Fibroblast of skin of scalp (primary cell): ENCODE measurements at regions not wholly inside any gene's neighbourhood (a gene's known extent, or its start where the extent isn't known, plus 50 kb on each side); places are given as distances from the start of the nearest gene placed in this dataset.

Experiments used
- DNase-seq: peaks from one replicate; pipeline ENCODE4 v3.0.0-alpha.2; 2013

DNA sequence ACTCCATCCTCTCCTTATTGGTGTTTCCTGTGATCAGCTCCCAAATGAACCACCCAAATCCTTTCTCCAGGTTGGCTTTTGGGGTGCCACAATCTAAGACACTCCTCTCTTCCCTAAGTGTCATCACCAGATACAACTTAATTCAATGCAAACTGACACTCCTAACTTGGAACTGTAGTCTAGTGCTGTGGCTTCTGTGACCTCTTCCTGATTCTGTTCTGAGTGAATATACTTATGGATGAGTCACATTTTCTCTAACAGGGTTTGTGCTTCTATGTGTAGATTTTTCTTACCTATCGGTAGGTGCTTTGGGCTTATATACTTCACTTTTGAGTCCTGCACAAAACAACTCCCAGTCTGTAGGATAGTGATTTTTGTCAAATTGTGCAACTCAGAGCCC lies 141.3 kb upstream of the MAOA start:
- no peak for DNase-seq

DNA sequence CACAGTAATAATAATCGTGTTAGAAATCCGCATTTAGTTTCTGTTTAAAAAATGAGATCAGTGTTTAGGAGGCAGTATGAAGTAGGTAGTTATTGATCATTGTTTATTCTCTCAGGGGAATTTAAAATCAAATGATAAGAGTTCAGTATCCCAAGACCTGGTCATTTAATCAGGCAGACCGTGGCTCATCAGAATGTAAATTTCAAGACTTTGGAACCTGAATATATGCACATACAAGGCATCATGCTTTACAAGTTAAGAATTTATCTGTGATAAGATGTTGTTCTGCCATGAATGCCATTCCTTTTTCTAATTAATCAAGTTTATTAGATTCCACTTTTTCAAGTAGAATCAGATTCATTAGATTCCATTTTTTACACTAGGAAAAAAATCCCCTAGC lies 133.5 kb upstream of the MAOA start:
- no peak for DNase-seq

DNA sequence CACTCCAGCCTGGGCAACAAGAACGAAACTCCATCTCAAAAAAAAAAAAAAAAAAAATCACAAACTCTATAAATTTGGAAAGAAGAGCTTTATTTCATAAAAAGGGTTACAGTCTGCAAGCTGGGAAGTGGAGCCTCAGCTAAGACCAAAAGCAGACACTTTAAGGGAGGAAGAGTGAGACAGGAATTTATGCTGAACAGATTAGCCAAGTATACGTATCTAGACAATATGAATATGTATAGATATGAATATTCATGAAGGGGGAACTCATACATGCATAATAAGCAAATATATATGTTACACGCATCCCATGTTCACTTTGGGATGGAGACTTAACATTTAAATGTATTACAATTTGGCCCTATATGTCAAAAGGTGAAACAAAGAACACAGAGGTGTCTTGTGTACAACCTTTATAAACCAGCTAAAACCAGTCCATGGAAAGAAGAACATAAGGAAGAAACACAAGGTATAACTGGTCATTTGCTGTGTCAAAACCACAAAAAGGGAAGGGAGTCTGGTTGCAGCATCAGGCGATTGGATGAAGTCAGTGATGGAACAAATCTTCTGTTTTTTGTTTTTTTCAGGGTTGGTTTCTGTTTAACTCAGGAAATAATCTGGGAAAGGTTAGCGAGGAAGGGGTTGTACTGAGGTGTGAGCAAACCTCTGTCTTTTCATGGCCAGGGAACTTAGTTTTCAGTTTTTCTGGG lies 130.0 kb upstream of the MAOA start:
- no peak for DNase-seq

DNA sequence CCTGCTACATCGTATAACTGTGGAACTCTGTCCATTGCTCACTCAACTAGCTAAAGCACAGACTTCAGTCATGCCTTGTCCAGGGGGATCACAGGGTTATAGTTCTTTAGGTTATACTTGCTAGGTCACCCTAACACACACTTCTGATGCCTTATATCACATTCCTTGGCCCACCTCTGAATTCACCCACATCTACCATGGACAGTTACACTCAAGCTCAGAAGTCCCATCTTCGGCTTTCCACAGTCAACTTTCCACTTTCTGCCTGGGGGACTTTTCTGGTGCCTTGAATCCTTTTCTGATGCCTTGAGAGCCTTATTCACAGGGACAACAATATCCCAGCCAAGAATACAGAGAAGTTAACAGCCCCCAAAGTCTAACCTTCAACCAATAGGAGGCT lies 129.2 kb upstream of the MAOA start:
- no peak for DNase-seq

DNA sequence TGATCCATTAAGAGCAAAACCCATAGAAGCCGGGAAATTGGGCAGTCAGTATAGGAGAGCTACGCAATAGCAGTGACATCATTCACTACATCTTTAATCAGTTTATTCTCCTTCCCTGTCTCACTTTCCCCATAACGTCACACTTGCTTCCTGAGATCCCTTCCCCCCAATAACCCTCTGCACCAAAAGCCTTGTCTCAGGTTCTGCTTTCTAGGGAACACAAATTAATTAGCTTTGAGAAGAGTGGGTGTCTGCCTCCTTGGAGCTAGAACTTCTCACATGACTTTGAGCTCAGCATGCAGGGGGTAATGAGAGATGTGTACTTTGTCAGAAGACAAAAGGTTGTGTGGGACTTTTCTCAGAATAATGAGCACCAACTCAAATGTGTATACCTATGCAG lies 128.3 kb upstream of the MAOA start:
- DNase-seq: no peak

DNA sequence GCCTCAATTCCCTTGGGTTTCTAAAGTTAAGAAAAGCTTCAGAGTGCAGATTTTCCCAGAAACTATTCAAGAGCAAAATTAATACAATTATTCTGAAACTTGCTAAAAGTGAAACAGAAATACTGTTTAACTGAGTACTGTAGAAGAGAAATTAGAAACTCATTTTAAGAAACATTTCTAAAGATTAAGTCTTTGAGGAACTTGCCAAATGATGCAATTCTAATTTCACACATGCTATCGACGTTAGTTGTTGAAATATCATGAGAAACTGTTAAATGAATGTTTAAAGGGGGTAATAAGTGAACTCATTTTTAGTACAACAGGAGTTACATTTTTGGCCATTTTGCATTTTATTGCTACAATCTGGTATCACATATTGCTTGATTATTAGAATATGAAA lies 125.3 kb upstream of the MAOA start:
- DNase-seq: no peak

DNA sequence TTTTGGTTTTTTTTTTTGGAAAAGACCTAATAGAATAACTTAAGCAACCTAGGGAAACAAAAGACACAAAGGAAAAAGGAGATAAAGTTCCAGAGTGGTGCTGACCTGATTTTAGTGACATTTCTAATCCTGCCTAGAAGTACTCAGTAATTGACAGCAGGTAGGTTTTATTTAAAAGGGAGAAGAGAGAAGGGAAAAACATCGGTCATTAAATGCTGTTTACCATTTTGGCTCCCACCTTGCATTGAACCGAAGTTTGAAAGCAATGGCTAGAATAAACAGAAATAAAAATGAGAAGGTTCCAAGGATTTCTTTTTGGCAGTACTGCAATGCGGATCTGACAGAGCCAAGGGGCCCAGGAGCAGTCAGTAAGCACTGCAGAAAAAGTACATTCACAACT lies 115.8 kb upstream of the MAOA start:
- DNase-seq: no peak

DNA sequence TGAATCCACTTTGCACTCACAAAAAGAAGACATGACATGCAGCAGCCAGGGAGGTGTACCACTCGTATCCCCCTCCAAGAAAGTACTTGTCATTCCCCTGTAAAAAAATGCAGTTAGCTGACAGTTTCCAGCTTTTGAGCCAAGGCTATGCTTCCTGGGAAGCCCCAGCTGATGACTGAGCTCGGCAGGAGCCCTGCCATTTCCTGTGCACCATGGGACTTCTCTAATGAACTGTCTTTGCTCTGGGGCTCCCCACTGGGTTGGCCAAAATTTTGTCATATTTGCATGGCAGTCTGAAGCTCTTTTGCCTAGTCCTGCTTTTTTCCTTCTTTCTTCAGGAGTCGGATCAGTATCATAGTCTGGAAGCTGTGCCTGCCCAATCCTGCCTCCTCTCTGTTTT lies 104.5 kb upstream of the MAOA start:
- peak; percentile 42 for DNase-seq

DNA sequence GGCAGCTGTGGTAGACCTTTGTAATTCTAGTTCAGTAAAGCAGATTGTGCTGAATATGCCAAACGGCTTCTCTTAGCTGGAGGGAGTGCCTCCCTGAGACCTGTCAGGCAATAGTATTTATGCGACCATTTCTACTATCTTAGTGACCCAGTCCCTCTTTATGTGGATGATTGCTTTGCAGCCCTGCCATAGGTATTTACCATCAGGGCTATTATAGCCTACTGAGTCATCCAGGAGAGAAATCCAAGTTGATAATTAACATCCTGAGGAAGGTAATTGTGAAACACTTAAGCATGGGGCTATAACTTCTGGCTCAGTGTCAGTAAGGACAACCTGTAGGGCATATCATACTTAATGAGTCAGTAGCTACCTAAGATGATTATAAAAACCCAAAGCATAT lies 103.9 kb upstream of the MAOA start:
- no peak for DNase-seq

DNA sequence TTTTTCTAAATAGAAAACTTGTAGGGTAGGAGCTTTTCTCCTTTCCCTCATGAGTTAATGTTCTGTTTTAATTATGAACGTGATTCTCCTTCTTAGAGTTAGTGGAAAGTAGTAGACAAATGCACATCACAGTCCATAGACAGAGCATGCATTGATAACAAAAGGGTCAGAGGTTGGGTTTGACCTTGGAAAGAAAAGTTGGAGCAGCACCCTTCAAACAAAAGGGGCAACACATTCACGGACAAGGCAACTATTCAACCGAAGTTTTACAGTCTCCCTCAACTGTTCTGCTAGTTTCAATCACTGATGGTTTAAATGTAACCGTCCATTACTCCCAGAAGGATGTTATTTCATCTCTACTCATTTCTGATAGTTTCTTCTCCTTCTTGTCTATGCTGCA lies 103.4 kb upstream of the MAOA start:
- no peak for DNase-seq

DNA sequence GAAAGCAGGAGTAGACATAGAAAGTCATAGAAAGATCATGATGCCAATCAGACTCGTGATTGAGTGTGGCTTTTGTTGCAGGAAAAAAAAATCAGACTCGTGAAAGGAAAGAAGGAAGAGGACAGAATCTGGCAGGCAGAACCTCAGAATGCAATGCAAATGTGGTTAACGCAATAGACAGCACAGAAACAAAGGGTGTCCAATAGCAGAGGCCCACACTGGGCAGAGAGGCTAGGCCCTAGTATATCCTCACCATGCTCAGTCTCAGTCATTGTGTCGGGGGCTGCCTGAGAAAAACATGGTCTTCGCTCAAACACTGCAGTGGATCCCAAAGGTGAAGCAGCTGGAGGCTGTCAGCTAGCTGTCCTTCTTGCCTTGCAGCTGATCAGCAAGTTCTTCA lies 102.8 kb upstream of the MAOA start:
- DNase-seq: no peak

DNA sequence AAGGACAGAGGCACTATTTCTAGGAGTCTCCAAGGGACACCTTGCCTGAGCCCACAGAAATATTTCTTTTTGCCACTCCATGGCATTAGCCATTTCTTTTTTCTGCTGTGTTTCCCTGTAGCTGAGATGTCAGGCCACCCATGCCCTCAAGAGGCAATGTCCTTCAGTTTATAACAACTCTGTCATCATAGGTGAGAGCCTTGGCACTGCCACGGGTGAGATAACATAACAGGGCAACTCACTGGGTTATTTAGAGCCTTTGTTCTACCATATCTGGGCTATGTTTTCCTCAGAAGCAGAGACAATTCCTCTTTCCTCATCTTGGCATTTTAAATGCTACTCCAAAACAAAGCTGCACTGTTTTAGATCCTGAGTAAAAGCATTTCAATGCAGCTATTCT lies 99.9 kb upstream of the MAOA start:
- no peak for DNase-seq

DNA sequence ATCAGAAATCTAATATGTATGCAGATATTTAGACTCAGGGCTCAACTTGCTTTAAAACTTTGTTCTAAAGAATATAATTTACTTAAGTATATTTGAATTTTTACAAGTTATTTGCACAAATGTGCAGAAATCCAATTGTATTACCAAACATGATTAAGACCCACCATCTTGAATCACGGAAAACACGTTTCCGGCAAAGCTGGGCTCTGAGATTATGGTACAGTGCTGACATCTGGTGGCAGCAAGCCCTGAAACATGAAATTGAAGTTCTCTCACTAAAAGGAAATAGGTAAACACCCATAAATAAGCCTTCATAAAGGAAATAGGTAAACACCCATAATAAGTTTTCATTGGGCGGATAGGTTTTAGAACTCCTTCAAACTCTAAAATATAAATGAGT lies 98.3 kb upstream of the MAOA start:
- peak; percentile 46 for DNase-seq

DNA sequence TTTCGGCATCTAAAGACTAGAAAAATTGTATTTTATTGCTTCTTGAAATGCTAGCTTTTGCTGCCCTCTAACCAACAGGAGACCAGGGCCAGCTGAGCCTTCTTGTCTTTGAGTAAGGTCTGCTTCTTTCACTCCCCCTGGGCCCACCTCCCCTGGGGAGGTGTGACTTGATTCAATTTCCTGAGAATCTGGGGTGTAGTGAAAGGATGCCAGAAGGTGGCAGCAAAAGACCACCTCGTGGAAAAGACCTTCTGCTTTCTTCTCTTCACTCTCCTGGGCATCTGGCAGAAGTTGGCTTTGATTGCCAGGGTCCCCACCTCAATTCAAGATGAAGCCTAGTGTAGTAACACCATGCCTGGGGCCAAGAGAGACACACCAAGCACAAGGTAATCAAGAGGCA lies 96.5 kb upstream of the MAOA start:
- peak; percentile 44 for DNase-seq

DNA sequence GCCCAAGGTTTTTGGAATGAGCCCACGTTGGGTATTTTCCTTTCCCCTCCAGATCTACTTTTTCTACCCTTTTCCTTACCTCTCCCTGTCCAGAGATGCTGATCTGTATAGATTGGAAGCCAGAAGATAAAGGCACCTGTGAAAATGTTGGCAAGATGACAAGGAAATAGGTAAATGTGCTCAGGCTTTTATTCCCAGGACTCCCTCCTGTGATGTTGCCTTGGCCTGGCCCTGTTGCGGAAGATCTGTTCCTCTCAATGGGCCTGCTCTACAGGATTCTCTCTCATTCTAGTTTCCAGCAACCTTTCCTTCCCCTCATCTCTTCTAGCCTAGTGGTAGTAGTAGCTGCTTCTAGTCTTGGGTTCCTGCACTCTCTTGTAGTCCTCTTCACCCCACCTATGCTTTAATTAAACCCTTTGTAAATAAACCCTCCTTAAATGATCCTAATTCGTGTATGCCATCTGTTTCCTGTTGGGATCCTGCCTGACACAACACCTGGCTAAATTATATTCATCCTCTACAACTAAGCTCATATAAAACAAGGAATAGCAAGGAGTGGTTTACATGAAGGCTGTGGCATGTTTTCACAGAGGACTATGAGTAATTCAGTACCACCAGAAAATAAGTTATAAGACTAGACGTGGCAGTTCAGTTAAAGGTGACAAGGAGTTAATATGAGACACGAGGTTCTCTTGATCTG lies 95.7 kb upstream of the MAOA start:
- no peak for DNase-seq

DNA sequence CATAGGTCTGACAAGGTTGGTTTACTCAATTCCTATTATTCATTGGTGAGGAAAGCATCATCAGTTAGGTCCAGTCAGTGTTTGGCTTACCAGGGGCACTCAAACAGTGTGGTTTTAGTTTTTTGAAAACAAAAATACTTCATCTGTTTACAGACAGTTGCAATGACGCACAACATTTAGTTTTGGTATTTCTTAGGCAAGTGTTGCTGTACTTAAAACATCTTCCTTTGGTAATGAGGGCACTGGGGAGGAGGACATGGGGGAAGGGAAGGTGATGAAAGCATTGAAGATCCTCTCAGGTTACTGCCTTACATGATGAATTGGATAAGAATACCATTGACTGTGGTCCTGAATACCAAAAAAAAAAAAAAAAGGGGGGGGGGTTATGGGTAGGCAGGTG lies 93.7 kb upstream of the MAOA start:
- DNase-seq: no peak

DNA sequence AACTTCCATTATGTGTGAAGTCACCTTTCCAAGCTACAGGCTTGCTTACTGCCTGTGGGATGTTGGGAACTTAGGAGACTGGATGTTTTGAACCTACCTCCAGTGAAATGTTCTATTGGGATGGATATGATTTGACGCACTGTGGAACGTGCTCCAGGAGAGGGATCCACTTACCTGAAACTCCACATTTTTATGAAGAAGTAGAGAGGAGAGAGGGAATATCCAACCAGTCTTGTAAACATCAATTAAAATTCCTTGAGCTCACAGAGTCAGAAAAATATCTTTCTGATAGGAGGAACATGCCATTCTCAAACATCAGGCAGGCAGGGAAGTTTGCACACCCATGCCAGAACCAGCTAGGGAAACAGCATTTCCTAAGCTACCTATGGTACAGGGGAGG lies 91.1 kb upstream of the MAOA start:
- no peak for DNase-seq

DNA sequence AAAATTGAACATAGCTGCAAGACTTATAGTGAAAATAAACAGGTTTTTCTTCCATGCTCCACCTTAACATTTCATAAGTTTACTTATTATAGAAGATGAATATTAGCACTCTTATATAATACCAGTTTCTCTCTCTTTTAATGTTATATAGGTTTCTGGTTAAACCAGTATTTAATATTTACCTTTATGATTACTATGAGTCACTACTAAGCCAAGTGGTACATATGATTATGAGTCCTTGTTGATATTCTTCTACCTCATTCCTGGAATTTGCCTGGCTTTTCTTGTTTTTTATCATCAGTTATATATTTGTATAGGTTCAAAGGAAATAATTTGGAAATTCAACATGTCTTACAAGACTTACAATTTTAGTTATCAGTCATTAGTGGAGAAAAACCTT lies 89.9 kb upstream of the MAOA start:
- DNase-seq: no peak

DNA sequence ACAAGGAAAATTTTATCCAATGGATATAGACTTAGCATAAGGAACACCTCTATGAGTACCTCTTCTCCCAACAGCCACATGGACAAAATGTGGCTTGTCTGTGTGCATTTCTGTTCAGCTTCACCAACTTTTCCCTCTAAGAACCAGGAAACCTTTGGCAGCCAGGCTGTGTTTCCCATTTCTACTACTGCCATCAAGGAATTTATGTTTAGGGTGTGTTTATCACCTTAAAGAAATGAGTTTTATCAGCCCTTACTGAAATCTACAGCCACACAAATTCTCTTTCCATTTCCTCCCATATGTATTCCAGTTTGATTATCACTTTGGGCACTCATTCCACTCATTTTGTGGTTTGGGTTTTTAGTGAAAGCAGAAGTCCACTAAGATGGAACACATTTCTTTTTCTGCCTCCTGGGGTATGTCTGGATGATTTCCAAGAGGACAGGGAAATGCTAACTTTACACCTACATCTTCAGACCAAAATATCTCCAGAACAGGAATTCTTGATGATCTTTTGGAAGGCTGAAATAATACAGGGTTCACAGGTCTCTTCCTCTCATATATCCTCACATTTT lies 82.6 kb upstream of the MAOA start:
- peak; percentile 1 for DNase-seq

DNA sequence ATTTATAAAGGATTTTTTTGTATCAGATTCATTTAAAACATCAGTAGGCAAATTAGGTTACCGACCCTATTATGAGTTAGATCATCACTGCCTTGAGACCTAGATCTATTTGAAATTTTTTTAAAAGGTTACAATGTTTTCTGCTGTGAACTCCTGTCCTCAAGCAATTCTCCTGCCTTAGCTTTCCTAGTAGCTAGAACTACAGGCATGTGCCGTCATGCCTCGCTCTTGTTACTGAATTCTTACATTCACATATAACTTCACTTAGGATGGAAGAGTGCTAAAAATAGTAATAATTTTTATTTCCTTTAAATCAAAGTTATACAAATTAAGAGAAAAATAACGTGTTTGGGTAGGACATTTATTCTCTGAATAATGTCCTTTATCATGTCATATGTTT lies 75.5 kb upstream of the MAOA start:
- DNase-seq: no peak

DNA sequence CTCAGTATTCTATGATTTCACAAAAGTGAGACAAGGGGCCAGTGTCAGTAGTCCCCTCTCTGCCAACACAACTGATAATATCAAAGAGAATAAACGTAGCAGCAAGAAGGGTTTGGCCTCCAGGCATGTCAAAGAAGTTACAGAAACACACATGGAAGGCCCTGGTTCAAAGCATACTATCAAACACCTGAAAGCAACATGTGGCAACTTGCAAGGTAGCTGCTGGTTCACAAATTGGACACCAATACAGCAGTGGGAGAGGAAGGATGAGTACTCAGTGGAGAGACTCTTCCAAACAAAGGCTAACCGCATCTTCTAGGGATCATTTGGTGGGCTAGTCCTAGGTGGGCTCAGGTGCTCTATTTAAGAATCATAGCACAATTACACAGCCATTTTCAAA lies 74.9 kb upstream of the MAOA start:
- no peak for DNase-seq

DNA sequence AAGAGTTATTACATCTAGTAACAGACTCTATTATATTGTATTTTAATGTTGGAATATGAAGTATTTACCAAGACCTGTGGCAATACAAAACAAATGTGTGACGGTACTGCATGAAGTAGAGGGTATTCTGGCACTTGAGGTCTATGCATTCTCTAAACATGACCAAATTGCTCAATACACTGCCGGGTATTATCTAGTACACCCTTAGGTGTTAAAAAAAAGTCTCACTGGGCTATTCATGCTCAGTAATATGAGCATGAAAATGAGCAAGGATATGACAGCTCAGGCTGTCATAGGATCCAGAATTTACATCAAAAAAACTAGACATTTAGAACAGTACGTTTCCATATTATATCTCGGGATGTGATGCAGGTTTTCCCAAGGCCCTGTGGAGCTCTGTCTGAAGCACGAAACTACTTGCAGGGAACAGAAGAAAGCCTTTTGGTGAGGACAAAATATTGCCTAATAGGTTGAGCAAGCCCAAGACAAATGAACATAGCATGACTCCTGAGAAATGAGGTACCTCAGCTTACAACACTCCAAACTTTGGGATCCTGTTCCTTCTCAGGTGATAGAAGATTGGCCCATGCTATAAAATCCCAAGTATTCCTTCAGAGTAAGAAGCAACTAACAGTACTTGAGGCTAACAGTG lies 74.1 kb upstream of the MAOA start:
- no peak for DNase-seq

DNA sequence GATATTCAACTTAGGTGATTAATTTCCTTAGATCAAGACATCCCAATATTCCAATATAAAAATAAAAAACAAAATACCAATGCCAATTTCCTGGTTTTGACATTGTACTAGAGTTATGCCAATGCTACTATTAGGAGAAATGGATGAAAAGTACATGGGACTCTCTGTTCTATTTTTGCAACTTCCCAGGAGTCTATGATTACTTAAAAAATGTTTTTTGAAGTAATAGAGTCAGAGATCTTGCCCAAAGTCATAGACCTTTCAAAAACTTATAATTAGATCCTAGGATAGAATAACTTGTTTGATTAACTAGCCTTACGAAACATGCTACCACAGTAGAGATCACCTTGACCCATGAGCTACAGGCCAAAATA lies 73.6 kb upstream of the MAOA start:
- DNase-seq: no peak

DNA sequence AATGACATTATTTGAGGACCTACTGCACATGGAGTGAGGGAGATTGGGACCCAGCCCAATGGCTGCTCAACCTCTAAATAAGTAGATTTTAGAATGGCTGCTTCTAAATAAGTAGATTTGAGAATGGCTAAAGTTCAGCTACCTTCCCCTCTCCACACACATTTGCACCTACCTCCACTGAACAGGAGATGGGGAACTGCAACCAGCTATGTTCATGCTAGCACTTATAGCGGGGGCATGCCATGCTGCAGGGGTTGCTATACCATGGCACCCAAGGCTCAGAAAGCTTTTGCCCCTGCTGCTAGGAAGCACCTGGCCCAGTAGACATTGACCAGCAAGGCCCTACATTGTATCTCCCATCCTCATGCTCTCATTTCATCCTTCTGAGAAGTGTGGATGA lies 70.2 kb upstream of the MAOA start:
- no peak for DNase-seq
